Occipital lobe (tissue), 1 donor: ENCODE measurements at regions not wholly inside any gene's neighbourhood (a gene's known extent, or its start where the extent isn't known, plus 50 kb on each side); places are given as distances from the start of the nearest gene placed in this dataset.

Source experiments
- DNase-seq: peaks from one replicate; lab custom pipeline; 2025; lab: John Stamatoyannopoulos, UW

- DNase-seq, result no peak
Observed at GRCh38 chr2:64704161-64704560, 50.4 kb upstream of the SERTAD2 start.

GRCh38 chr2:64704996-64705395 lies 51.3 kb upstream of the SERTAD2 start:
- no peak for DNase-seq

GRCh38 chr2:64707276-64707675 lies 53.6 kb upstream of the SERTAD2 start:
- no peak for DNase-seq

DNA sequence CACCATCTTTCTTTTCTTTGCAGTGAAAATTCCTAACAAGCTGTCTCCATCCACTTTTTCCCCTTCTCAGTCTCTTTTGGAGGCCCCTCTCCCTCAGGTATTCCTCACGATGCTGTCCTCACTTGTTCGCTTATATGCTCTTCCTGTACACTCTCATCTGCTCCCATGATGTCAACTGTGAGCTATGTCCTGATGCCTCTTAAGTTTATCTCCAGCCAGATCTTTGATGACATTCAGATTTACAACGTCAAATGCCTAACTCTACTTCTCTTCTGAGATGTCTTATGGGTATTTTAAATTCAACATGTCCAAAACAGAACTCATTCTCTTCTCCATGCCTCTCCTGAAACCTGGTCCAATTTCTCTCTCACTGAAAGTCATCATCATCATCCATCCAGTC lies 55.1 kb upstream of the SERTAD2 start:
- DNase-seq, result no peak

GRCh38 chr2:64711252-64711800 lies 57.6 kb upstream of the SERTAD2 start:
- DNase-seq, result no peak

- no peak for DNase-seq
Observed at GRCh38 chr2:64713686-64714085, 60.0 kb upstream of the SERTAD2 start.

DNA sequence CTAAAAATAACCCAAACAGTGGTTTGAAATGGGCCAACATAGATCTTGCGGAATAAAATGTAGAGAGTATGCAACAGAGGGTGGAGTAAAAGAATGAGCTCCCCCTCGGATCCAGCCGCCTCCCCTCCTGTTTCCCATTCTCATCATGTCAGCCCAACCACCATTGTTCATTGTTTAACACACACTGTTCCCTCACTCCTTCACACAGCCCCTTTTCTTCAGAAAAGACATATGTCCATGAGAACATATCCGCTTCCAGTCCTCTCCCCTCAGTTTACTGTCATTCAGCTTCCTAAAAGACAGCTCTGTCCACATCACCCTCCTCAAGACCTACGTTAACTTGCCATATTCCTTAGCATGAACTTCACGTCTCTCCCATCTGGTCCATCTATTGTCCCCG lies 62.9 kb upstream of the SERTAD2 start:
- no peak for DNase-seq

- DNase-seq, result no peak
Observed at GRCh38 chr2:64718250-64718885, 64.7 kb upstream of the SERTAD2 start.

DNA sequence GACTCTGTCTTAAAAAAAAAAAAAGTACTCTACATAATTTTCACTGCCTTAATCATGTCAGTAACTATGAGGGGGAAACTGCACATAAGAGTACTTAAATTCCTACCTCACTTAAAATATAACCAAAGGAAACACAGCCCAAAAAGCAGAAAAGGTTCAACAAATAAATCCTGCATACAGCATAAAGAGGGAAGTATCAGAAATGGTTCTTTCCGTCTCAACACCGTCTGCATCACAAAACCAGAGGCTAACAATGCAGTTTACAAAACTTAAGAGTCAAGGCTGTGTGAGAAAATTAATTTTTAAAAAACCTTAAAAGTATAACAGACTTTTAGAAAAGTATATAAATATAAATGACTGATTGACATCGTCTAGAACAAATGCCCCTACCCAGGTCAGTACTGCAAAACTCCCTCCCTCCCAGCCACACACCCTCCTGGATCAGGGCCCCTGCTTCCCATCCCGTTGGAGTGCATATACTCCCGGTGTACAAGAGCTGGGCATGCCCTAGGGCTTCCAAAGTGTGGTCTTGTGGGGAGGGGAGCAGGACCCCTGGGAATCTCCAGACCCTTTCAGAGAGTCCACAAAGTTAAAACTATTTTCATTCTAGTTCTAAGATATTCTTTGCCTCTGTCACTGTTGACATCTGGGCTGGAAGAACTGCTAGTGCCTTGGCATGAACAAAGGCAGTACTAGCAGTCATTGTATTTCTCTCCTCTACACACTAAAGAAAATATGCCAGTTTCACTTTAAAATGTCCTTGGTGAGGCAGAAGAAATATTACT lies 67.0 kb upstream of the SERTAD2 start:
- no peak for DNase-seq

GRCh38 chr2:64721320-64721623 lies 67.6 kb upstream of the SERTAD2 start:
- no peak for DNase-seq

- DNase-seq, result no peak
Observed at GRCh38 chr2:64722291-64723044, 68.8 kb upstream of the SERTAD2 start.

DNA sequence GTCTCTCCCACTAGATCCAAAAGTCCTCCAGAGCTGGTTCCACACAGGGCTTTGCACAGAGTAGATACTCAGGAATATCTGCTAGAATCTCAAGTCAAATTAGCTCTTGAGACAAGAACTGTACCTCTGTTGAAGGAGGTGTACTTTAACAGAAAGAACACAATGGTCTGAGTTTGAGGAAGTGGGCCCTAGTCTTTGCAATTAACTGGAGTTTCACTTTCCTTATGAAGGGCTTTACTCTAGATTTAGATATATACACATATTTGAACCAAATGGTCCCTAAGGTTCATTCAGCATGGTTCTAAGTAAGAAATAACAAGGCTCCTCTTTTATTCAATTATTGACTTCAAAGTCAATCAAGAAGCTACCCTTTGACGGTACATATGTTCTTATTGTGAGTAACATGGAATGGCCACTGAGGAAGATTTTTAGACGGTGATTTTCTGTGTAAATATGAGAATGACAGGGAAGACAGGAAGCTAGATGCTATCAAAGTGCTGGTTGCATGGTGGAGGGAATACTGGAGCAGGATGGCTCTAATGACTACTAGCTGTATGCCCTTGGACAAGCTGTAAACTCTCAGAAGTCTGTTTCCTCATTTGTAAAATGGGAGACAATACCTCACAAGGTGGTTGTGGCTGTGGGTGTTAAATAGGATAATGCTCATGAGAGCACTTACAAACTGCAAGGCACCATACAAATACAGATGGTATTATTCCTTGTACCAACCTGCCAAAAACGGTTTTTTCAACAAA lies 73.5 kb upstream of the SERTAD2 start:
- DNase-seq, result no peak

GRCh38 chr2:64727843-64728463 lies 74.2 kb upstream of the SERTAD2 start:
- no peak for DNase-seq

DNA sequence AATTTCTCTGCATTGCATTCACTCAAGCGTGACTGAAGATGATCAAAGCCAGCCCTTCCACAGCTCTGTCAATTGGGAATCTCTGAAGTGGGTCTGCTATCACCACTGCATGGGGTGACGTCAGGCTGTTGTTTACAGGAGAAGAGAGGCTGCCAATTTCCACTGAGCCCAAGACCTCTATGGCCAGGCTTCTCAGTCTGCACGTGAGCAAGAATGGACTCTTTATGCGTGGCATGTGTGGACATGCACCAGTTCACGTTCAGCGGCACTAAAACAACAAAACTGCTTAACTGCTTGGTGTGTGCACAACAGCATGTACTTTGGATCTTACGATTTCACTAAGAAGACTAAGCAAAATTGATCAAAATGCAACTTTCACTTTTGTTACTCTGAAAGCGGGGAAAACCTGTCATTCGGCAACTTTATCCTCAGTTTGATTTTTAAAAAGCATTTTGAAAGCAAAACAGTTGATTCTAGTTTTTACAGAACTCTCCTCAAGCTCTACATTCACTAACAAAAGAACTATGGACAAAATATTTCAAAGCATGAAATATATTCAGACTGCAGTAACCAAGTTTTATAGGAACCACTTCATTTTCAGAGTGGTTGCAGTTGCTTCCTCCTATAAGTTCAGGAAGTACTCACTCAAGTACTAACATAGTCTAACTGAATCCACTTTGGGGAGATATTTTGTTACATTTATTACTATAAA lies 77.0 kb upstream of the SERTAD2 start:
- DNase-seq, result peak; percentile 58

- no peak for DNase-seq
Observed at GRCh38 chr2:64731263-64731643, 77.5 kb upstream of the SERTAD2 start.

- no peak for DNase-seq
Observed at GRCh38 chr2:64731746-64732145, 78.0 kb upstream of the SERTAD2 start.

- no peak for DNase-seq
Observed at GRCh38 chr2:64732146-64732545, 78.4 kb upstream of the SERTAD2 start.

DNA sequence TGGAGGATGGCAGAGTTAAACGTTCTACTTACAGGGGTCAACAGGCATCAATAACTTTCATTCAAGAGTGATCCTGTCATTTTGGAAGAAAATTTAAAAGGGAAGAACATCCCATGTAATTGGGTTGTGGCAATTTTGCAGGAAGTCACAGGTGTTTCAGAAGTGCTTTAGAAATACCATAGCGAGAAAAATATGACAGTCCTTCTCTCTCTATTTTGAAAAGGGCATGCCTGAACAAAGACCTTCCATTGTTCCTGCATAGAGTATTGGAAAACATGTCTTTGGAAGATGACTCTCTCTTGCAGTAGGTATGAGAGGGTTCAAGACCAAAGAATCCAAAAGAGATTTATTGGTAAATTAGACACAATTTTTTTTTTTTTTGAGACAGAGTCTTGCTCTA lies 81.8 kb upstream of the SERTAD2 start:
- no peak for DNase-seq

DNA sequence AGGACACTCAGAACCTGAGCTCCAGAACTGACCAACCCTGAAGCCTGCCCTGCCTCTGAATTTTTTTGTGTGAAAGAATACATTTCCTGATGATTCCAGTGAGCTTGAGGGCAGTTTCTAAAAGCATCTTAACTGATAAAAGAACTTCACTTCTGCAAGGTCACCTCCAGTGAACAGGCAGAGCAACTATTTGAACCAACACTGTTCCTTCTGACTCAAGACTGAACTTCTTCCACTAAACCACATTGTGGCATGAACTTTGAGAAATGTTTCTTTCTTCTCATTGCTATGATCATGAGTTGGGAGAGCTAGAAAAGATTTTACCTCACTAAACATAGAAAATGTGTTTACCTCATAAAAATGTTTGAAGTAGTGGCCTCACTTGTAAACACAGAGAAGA lies 83.8 kb upstream of the SERTAD2 start:
- DNase-seq, result no peak

DNA sequence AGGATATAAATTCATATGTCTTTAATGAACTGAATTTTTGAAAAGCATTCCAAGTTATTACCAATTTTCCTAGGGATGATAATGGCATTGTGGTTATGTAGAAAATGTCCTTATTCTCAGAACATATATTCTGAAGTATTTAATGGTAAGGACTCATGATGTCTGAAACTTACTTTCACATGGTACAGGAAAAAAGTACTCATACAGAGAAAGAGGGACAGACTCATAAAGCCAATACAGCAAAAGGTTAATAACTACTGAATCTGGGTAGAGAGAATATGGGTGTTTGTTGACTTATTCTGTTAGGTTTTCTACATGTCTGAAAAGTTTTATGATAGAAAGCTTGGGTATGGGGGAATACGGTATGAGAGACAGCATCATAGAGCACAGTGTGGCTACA lies 84.3 kb upstream of the SERTAD2 start:
- DNase-seq, result no peak

GRCh38 chr2:64742678-64743077 lies 89.0 kb upstream of the SERTAD2 start:
- no peak for DNase-seq
